22Rv1 (cell line): ENCODE measurements at regions not wholly inside any gene's neighbourhood (a gene's known extent, or its start where the extent isn't known, plus 50 kb on each side); places are given as distances from the start of the nearest gene placed in this dataset.

Experiments used
- H3K27ac ChIP-seq: fragments of 450-650 bp; 2 replicates; pipeline ENCODE4 v1.5.1; 2017
- ZFX ChIP-seq: fragments of 450-650 bp; IDR thresholded peaks from 2 replicates; pipeline ENCODE4 v1.6.1; 2017; ENCODE audit warnings: antibody characterized with exemption, borderline replicate concordance
- TF ChIP-seq, protein P1 (sequence below): fragments of 450-650 bp; IDR thresholded peaks from 2 replicates; pipeline ENCODE4 v1.5.1; 2017; ENCODE audit warnings: mild to moderate bottlenecking

DNA sequence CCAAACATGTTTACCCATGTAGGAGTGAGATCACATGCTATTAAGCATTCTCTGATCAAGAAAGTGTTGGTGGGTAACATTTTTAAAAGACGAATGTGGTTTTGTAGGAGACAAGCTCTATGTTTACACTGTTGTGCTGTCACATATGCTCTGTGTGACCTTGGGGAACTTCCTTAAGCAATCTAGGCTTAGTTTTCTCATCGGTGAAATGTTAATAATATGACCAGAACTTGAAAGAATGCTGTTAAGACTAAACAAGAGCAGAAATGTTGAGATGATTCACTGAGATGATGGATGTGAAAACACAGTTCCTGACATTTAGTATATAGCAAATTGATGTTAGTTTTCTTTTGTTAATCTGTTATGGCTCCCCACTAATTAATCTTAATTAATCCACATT, 860.9 kb upstream of the CNTNAP5 start:
- no peak overlapping the region for H3K27ac ChIP-seq
- TF ChIP-seq, protein P1, sequence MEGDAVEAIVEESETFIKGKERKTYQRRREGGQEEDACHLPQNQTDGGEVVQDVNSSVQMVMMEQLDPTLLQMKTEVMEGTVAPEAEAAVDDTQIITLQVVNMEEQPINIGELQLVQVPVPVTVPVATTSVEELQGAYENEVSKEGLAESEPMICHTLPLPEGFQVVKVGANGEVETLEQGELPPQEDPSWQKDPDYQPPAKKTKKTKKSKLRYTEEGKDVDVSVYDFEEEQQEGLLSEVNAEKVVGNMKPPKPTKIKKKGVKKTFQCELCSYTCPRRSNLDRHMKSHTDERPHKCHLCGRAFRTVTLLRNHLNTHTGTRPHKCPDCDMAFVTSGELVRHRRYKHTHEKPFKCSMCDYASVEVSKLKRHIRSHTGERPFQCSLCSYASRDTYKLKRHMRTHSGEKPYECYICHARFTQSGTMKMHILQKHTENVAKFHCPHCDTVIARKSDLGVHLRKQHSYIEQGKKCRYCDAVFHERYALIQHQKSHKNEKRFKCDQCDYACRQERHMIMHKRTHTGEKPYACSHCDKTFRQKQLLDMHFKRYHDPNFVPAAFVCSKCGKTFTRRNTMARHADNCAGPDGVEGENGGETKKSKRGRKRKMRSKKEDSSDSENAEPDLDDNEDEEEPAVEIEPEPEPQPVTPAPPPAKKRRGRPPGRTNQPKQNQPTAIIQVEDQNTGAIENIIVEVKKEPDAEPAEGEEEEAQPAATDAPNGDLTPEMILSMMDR: no peak
- TF ChIP-seq ZFX: no peak

DNA sequence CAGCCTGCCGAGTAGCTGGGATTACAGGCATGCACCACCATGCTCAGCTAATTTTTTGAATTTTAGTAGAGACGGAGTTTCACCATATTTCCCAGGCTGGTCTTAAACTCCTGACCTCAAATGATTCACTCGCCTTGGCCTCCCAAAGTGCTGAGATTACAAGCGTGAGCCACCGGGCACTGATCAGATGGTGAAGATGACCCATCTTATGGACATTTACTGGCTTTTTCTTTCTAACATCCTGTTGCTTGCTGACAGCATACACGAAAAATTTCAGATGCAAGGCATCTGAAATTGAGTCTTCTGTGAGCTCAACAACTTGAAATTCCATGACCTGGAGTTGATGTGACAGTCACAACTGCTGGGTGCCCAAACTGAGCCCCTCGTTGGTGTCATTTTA, 859.5 kb upstream of the CNTNAP5 start:
- no peak overlapping the region for H3K27ac ChIP-seq
- no peak for TF ChIP-seq ZFX
- TF ChIP-seq, protein P1: no peak

DNA sequence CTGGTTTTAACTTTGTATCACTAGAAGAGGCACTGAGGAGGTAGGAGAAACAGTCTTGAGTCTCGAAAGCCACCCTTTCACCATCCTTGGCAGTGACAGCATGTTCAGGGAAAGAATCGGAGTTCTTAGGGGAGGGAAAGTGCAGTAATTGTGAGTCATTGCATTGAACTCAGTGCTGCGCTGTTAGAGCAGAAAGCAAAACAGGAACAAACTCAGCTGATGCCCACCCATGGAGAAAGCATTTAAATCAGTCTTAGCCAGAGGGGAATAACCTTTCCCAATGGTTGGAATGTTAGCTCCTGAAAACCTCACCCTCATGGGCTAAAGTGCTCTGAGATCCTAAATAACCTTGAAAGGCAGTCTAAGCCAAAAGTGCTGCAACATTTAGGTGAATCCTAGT, 845.6 kb upstream of the CNTNAP5 start:
- TF ChIP-seq ZFX: no peak
- TF ChIP-seq, protein P1: no peak
- no peak overlapping the region for H3K27ac ChIP-seq

DNA sequence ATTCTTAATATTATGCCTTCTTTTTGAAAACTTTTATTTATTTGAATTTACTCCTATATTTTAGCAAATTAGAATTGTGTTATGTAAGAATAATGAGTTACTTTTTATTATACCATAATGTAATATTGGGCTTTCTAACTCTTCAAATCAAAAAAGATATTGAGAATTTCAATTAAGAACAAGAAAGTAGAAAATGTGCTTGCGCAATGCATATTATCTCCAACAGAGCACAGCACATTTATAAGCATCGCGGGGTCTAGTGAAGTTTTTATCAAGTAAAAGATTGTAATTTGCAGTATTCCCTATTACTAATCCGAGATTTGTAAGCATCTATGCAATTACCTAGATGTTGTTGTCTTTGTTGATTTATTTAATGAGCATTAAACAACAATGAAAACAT, 829.1 kb upstream of the CNTNAP5 start:
- no peak overlapping the region for H3K27ac ChIP-seq
- TF ChIP-seq, protein P1: no peak
- no peak for TF ChIP-seq ZFX

DNA sequence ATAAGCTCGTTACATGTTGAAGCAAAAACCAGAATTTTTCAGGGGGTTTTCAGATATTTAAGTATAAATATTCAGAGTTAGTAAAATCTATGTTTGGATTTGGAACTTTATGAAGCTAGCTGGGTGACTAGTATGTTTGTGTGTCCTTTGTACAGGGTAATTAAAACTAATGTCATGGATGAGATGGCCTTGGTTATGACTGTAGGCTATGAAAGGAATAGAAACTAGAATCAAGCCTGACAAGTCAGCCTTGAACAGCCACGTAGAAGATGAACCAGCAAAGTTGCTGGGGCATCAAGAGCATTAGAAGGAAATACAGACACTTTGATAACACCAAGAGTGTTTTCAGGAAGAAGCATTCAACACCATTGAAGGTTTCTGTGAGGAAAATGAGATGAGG, 825.1 kb upstream of the CNTNAP5 start:
- H3K27ac ChIP-seq: no peak overlapping the region
- TF ChIP-seq ZFX: no peak
- TF ChIP-seq, protein P1: no peak

DNA sequence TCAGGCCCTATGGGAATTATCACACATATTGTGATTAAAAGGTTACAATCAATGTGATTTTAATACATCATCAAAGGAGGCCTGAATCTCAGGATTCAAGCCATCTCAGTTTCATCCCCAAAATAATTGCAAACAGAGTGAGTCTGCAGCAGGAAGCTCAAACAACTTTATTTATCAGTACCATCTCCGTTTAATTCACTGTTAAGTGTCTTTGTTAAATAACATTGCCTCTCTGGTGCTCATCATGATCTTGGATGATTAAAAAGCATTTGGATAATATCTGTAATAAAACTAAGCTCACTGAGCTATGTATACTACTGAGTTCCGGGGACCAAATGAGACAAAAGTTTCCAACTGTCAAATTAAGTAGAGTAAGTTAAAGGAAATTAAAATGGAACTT, 817.8 kb upstream of the CNTNAP5 start:
- TF ChIP-seq, protein P1: no peak
- TF ChIP-seq ZFX: no peak
- H3K27ac ChIP-seq: no peak overlapping the region

DNA sequence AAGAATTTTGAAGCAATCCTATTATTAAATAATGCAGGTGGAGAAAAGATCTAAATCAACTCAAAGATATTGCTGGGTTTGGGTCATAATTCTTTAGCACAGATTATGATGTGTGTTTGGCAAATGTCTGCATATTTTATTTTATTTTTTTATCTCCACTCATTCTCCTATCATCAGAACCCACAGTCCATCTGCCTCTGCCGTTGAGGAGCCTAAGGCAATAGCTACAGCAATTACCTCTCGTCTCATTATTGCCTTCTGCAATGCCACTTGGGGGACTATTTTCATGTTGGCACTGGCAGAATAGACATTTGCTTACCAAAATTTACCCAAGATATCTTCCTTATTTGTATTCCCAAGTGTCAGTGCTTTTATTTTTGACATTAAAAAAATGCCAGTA, 815.9 kb upstream of the CNTNAP5 start:
- no peak for TF ChIP-seq ZFX
- TF ChIP-seq, protein P1: no peak
- H3K27ac ChIP-seq: no peak overlapping the region
